ENCODE measurements at regions not wholly inside any gene's neighbourhood (a gene's known extent, or its start where the extent isn't known, plus 50 kb on each side); places are given as distances from the start of the nearest gene placed in this dataset.

- no peak for DNase-seq (ENCODE audit: extremely low read depth in 1 of 2, low read depth in 1 of 2)
Observed at GRCh38 chrX:39886282-39886681, 211.5 kb downstream of the BCOR start.

GRCh38 chrX:39888730-39889129 lies 209.0 kb downstream of the BCOR start:
- DNase-seq (ENCODE audit: extremely low read depth in 1 of 2, low read depth in 1 of 2), result no peak

DNA sequence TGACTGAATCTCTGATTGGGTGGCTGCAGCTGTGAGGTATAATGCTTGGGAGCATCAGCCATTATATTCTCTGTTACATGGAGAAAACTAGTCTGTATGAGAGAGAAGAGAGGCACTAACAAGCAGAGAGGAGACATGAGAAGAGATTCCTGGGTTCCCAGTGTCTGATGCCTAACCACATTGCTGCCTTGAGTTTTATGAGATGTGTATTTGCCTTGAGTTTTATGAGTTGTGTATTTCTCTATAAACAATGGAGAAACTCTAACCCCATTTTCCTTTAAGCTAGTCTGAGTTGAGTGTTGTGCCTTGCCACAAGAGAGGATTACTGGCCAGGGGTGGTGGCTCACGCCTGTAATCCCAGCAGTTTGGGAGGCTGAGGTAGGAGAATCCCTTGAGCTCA lies 208.1 kb downstream of the BCOR start:
- no peak for DNase-seq (ENCODE audit: extremely low read depth in 1 of 2, low read depth in 1 of 2)

- no peak for DNase-seq (ENCODE audit: extremely low read depth in 1 of 2, low read depth in 1 of 2)
Observed at GRCh38 chrX:39890807-39891206, 207.0 kb downstream of the BCOR start.

GRCh38 chrX:39891781-39892180 lies 206.0 kb downstream of the BCOR start:
- no peak for DNase-seq (ENCODE audit: extremely low read depth in 1 of 2, low read depth in 1 of 2)

DNA sequence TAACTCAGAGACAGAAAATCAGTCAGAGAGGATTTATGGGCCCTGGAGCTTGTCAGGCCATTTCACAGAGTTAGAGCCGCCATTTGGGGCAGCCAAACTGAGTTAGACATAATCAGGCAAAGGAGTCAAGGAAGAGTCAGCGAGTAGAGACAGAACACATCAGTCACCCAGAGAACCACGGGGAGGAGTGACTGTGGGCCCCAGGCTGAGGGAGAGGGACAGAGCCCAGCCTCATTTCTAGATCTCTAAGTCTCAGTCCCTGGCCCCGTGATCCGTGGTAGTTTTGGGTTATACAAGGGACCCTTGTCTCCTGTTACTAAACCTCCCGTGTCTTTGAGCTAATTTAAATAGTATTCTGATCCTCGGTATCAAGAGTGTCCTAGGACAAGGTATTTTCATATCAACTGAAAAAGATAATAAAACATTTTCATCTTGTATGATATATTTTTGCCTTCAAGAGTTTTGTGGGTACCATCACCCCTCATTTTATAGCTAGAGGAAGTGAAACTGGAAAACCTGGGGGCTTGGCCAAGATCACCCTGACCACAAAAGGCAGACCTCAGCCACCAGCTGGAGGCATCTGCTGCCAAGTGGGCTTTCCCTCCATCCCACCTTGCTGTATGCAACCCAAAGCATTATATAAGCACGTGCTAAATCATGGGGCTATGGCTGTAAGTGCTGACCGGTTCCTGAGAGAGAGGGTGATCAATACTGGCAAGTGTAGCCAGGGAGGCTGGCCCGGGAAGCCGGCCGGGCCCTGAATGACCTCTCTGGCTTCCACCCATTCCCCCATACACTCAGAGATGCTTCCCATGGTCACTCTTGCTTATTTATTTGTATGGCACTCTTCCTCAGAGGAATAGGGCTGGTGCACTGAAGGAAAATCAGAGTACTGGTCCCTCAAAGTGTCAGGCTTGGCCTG lies 204.1 kb downstream of the BCOR start:
- DNase-seq (ENCODE audit: extremely low read depth in 1 of 2, low read depth in 1 of 2), result no peak

- DNase-seq (ENCODE audit: extremely low read depth in 1 of 2, low read depth in 1 of 2), result no peak
Observed at GRCh38 chrX:39894683-39895082, 203.1 kb downstream of the BCOR start.

- DNase-seq (ENCODE audit: extremely low read depth in 1 of 2, low read depth in 1 of 2), result no peak
Observed at GRCh38 chrX:39895218-39896110, 202.3 kb downstream of the BCOR start.

- DNase-seq (ENCODE audit: extremely low read depth in 1 of 2, low read depth in 1 of 2), result no peak
Observed at GRCh38 chrX:39896951-39897740, 200.6 kb downstream of the BCOR start.

GRCh38 chrX:39897741-39898097 lies 200.0 kb downstream of the BCOR start:
- DNase-seq (ENCODE audit: extremely low read depth in 1 of 2, low read depth in 1 of 2), result no peak

- DNase-seq (ENCODE audit: extremely low read depth in 1 of 2, low read depth in 1 of 2), result no peak
Observed at GRCh38 chrX:39898147-39898546, 199.6 kb downstream of the BCOR start.

DNA sequence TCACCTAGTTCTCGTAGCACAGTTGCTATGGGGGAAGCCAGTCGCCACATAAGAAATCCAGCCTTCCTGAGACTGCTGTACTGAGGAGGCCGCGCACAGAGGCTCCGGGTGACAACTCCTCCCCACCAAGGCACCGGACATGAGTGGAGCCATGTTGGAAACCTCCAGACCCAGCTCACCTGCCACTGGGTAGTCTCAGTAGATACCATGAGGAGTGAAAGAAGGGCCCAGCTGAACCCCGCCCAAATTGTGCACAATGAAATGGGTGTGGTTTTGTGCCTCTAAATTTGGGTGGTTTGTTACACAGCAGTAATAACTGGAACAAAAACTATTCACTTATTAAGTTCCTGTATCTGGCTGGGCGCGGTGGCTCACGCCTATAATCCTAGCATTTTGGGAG lies 198.7 kb downstream of the BCOR start:
- no peak for DNase-seq (ENCODE audit: extremely low read depth in 1 of 2, low read depth in 1 of 2)

GRCh38 chrX:39899856-39900776 lies 197.6 kb downstream of the BCOR start:
- DNase-seq (ENCODE audit: extremely low read depth in 1 of 2, low read depth in 1 of 2), result no peak

- DNase-seq (ENCODE audit: extremely low read depth in 1 of 2, low read depth in 1 of 2), result no peak
Observed at GRCh38 chrX:39900777-39901170, 197.0 kb downstream of the BCOR start.

GRCh38 chrX:39903343-39903742 lies 194.4 kb downstream of the BCOR start:
- no peak for DNase-seq (ENCODE audit: extremely low read depth in 1 of 2, low read depth in 1 of 2)

DNA sequence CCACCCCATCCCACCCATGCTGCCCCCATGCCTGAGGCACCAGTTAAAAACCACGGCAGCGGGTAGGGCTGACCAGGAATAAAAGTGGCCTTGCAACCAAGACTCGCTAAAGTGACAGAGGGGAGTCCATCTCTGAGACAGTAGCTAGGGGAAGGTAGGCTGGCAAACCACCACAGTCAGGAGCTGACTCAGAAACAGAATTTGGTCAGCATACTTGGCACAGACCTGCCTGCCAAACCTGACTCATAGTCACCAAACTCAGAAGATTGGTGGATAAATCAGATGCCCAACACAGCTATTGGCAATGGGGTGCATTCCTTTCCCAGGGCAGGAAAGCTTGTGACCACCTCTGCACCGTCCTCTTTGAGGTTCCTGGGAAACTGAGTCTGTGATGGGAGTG lies 193.8 kb downstream of the BCOR start:
- peak in 1 of 2 donors; percentile 16 for DNase-seq (ENCODE audit: extremely low read depth in 1 of 2, low read depth in 1 of 2)

DNA sequence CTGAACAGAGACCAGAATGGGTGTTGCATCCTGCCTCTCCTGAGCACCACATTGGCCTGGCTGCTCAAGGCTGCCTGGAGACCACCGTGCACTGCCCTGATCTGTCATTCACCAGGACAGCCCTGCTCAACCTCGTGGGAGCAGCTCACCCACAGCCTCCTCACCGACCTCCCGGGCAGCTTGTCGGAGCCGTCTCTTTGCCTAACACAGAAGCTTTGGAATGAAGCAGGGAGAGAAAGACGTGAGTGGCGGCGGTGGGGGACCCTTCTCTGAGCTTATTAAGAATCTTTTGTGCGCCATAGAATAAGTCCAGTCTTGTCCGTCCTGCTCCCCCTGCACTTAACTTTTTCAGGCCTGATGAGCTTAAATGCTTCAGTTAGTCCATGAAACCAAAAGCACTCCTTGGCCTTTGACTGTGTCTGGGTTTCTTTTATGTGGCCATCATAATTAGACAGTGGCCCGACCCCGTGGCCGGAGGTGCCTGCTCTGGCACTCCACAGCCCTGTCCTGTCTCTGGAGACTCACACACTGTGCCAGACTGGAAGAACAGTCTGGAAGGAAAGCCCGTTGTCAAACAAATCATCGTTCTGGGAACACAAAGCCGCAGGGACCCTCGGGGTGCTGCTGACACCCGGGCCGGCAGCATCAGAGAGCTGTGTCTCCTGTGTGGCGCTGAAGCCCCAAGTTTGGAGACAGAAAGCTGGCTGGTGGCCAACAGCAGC lies 192.8 kb downstream of the BCOR start:
- no peak for DNase-seq (ENCODE audit: extremely low read depth in 1 of 2, low read depth in 1 of 2)

DNA sequence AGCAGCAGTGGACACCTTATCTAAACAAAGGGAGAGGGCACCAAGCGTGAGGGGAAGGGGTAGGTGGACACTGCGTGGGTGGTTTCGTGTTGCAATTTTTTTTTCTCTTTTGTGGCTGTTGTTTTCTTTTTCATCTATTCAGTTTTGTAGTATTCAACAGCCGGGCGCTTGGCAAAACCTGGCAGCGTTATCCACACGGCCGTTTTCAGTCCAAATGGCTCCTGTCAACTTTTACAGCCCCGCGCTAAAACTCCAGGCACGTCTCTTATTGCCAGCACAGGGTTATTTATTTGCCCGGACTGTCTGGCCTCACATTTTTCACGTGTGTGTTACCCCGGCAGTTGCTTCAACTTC lies 192.2 kb downstream of the BCOR start:
- no peak for DNase-seq (ENCODE audit: extremely low read depth in 1 of 2, low read depth in 1 of 2)

- DNase-seq (ENCODE audit: extremely low read depth in 1 of 2, low read depth in 1 of 2), result no peak
Observed at GRCh38 chrX:39905946-39906345, 191.8 kb downstream of the BCOR start.

Measured in stimulated activated CD8-positive, alpha-beta memory T cell treated with anti-CD3 and anti-CD28 coated beads, Interleukin-7, amount 100 ng/mL, for 48 hours (primary cell).